T-cell (primary cell): ENCODE measurements at regions not wholly inside any gene's neighbourhood (a gene's known extent, or its start where the extent isn't known, plus 50 kb on each side); places are given as distances from the start of the nearest gene placed in this dataset.

Source experiments
- ATAC-seq, 4 experiments: fragments of 200-7000 bp in 3 of 4; fragments of 150-1000 bp in 1 of 4; cut with Tn5 transposase; replicated peaks in 1 of 4; 1 replicate in 3 of 4; 2 replicates in 1 of 4; pipeline ENCODE4 v1.10.0; 2021; ENCODE audit warnings: moderate library complexity in 3 of 4, mild to moderate bottlenecking in 2 of 4, moderate number of reproducible peaks in 1 of 4
- CTCF ChIA-PET, 2 donors: fragments of 300-600 bp; sonication (Branson Sonifier 250); formaldehyde crosslinking; loops; one replicate each; lab custom pipeline; 2022; ENCODE audit warnings: antibody characterized with exemption in 2 of 2; lab: Charles Lee
- POLR2A ChIA-PET, 2 donors: fragments of 300-600 bp; sonication (Branson Sonifier 250); formaldehyde crosslinking; loops; one replicate each; lab custom pipeline; 2022; ENCODE audit warnings: antibody characterized with exemption in 2 of 2; lab: Charles Lee
- DNase-seq, 35 experiments: peaks; one replicate each; pipeline versions ENCODE4 v3.0.0 to v3.0.0-alpha.2; 2013 to 2023
- H3K27ac ChIP-seq: one replicate; pipeline ENCODE4 v1.5.1; 2013; ENCODE audit warnings: low read length
- H3K27me3 ChIP-seq, 2 experiments: replicated peaks in 1 of 2; 1 replicate in 1 of 2; 2 replicates in 1 of 2; pipeline versions ENCODE4 v1.6.1 to v1.7.0; 2013; ENCODE audit warnings: low read length in 1 of 2, mixed read lengths in 1 of 2; ENCODE audit not compliant: control insufficient read depth in 2 of 2, insufficient read depth in 2 of 2; ENCODE audit errors: extremely low read depth in 1 of 2
- H3K36me3 ChIP-seq, 2 donors: 1 replicate in 1 of 2; 2 replicates in 1 of 2; pipeline versions ENCODE4 v1.6.1 to v1.7.0; 2013; ENCODE audit warnings: low read length in 1 of 2; ENCODE audit not compliant: control insufficient read depth in 2 of 2, insufficient read depth in 1 of 2; ENCODE audit errors: extremely low read depth in 1 of 2
- H3K4me1 ChIP-seq, 2 experiments: 1 replicate in 1 of 2; 2 replicates in 1 of 2; pipeline versions ENCODE4 v1.6.1 to v1.7.0; 2013; ENCODE audit warnings: low read length in 2 of 2, mixed read lengths in 1 of 2; ENCODE audit not compliant: insufficient read depth in 2 of 2, control insufficient read depth in 1 of 2; ENCODE audit errors: extremely low read depth in 1 of 2
- H3K4me3 ChIP-seq, 2 donors: 1 replicate in 1 of 2; 2 replicates in 1 of 2; pipeline versions ENCODE4 v1.5.1 to v1.7.0; 2013; ENCODE audit warnings: mild to moderate bottlenecking in 2 of 2, low read length in 1 of 2, moderate library complexity in 1 of 2; ENCODE audit not compliant: control insufficient read depth in 1 of 2; ENCODE audit errors: extremely low read depth in 1 of 2
- H3K9me3 ChIP-seq: 2 replicates; pipeline ENCODE4 v1.7.0; 2013
- H3K27ac Mint-ChIP-seq, 2 donors: one replicate each; pipeline ENCODE4 v1.8.0; 2020 to 2021; ENCODE audit warnings: mild to moderate bottlenecking in 2 of 2, mixed read lengths in 2 of 2
- H3K27me3 Mint-ChIP-seq, 2 donors: one replicate each; pipeline ENCODE4 v1.8.0; 2021 to 2022; ENCODE audit warnings: mixed read lengths in 2 of 2
- H3K36me3 Mint-ChIP-seq: one replicate; pipeline ENCODE4 v1.8.0; 2021; ENCODE audit warnings: mixed read lengths
- H3K4me1 Mint-ChIP-seq, 3 donors: one replicate each; pipeline ENCODE4 v1.8.0; 2020 to 2022; ENCODE audit warnings: mixed read lengths in 3 of 3, mild to moderate bottlenecking in 1 of 3
- H3K4me3 Mint-ChIP-seq, 3 donors: one replicate each; pipeline ENCODE4 v1.8.0; 2020 to 2022; ENCODE audit warnings: mild to moderate bottlenecking in 3 of 3, mixed read lengths in 3 of 3, moderate library complexity in 3 of 3
- H3K9me3 Mint-ChIP-seq, 3 donors: one replicate each; pipeline ENCODE4 v1.8.0; 2020 to 2022; ENCODE audit warnings: mixed read lengths in 3 of 3
- WGBS: methylation state at CpG from one replicate; pipeline ENCODE4 v1.1.5; 2013; ENCODE audit warnings: missing lambda C conversion rate; ENCODE audit not compliant: insufficient coverage; 5-methylcytosine and 5-hydroxymethylcytosine counted together

DNA sequence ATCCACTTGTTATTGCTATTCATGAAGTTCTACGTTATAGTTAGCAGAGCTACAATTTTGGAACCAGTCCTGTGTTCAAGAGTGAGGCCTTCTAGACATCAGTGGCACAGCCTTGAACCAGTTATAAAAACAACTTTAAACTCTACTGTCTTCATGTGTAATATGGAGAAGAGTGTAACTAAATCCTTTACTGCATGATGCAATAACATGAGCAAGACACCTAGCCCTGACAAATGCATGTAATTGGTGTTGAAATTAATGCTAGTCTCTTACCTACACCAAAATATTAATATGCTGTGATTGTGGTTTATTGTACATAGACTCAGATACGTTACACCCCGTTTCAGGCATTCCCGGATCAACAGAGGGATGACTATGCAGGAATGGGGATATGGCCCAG is 654.6 kb downstream of the IRX1 start:
- H3K4me1 Mint-ChIP-seq: no peaks in the 10 kb centered on the region
- Histone ChIP-seq H3K4me1 (no peaks in the 10 kb centered on the region), H3K9me3 (no peaks in the 10 kb centered on the region), H3K4me3 (no peak overlapping the region), H3K36me3 (no peaks in the 10 kb centered on the region), H3K27ac (no peak overlapping the region), H3K27me3 (no peaks in the 10 kb centered on the region)
- H3K36me3 Mint-ChIP-seq: no peaks in the 10 kb centered on the region
- H3K4me3 Mint-ChIP-seq: no peak overlapping the region
- no CpG with 5 or more reads among the region's 4 CpGs for WGBS
- ChIA-PET CTCF (no interaction called here), POLR2A (no interaction called here)
- peaks cover 6 to 27% (median 15%) of the 10 kb centered on the region in 3 donors for H3K9me3 Mint-ChIP-seq
- no peak overlapping the region for H3K27ac Mint-ChIP-seq
- ATAC-seq: no peak
- H3K27me3 Mint-ChIP-seq: peaks cover 0 to 5% of the 10 kb centered on the region in 2 donors
- DNase-seq: no peak

DNA sequence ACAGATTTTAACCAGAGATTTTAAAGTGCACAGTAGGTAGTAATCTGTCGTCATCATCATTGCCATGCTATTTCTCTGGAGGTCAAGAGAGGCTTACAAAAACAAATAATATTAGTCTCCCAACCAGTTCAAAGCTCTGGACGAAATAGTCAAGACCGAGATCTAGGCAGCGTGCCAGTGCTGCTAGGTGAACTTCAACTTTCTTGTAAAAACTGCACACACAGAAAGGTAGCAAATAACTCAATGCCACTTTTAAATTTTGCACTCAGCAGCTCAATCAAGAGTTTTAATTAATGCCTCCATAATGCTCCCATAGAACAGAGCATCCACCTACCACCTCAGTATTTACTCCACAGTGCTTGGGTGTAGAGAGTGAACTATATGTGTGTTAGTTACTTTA is 656.8 kb downstream of the IRX1 start:
- 85% methylated on average over 3 of the region's 4 CpGs for WGBS
- DNase-seq (no peak), ATAC-seq (no peak)
- Histone ChIP-seq H3K27me3 (no peaks in the 10 kb centered on the region), H3K9me3 (no peaks in the 10 kb centered on the region), H3K4me1 (no peaks in the 10 kb centered on the region), H3K27ac (no peak overlapping the region), H3K4me3 (no peak overlapping the region), H3K36me3 (no peaks in the 10 kb centered on the region)
- Mint-ChIP-seq H3K36me3 (no peaks in the 10 kb centered on the region), H3K4me3 (no peak overlapping the region), H3K4me1 (no peaks in the 10 kb centered on the region), H3K27me3 (no peaks in the 10 kb centered on the region), H3K27ac (no peak overlapping the region), H3K9me3 (peaks cover 0 to 23% (median 15%) of the 10 kb centered on the region in 3 donors)
- ChIA-PET POLR2A (no interaction called here), CTCF (no interaction called here)

DNA sequence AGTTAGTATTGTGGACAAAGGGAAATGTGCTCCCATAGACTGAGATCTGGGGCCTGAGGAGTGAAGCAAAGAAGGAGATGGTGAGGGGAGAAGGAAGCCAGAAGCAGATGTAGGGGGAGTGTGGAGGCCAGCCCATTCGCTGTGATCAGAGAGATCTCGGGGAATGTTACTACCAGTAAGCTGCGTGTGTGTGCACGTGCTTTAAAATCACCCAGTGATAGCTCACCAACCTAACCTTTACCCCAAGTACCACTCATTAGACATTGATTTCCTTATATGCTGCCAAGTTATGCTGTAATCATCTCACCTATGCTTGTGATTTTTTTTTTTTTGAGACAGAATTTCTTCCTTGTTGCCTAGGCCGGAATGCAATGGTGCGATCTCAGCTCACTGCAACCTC is 659.1 kb downstream of the IRX1 start:
- H3K4me1 Mint-ChIP-seq: no peaks in the 10 kb centered on the region
- no peaks in the 10 kb centered on the region for H3K36me3 ChIP-seq
- H3K27ac ChIP-seq: no peak overlapping the region
- H3K4me3 Mint-ChIP-seq: no peak overlapping the region
- H3K27ac Mint-ChIP-seq: no peak overlapping the region
- ATAC-seq (no peak), DNase-seq (no peak)
- peaks cover 0 to 23% (median 13%) of the 10 kb centered on the region in 3 donors for H3K9me3 Mint-ChIP-seq
- no peaks in the 10 kb centered on the region for H3K27me3 ChIP-seq
- no peaks in the 10 kb centered on the region for H3K27me3 Mint-ChIP-seq
- ChIA-PET POLR2A (no interaction called here), CTCF (no interaction called here)
- no peak overlapping the region for H3K4me3 ChIP-seq
- 100% methylated on average over 4 of the region's 6 CpGs for WGBS
- H3K36me3 Mint-ChIP-seq: no peaks in the 10 kb centered on the region
- H3K9me3 ChIP-seq: no peaks in the 10 kb centered on the region
- no peaks in the 10 kb centered on the region for H3K4me1 ChIP-seq

DNA sequence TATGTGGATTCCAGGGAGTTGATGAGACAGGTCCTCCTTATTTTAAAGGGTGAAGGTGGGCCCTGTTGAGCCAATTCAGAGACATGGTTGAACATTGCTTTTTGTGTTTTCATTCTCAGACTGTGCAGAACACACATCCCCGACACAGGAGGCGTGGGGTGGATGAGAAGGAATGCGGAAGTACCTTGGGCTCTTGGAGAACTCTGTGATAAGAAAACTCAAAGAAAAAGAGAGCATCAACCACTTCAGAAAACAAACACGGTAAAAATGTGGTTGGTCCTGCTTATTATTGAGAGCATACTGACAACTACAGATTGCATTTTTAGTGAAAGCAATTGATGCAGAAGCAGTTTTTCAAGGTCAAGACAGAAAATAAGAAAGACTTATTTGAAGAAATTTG is 659.8 kb downstream of the IRX1 start:
- DNase-seq (no peak), ATAC-seq (no peak)
- POLR2A ChIA-PET: no interaction called here
- no peaks in the 10 kb centered on the region for H3K9me3 ChIP-seq
- H3K27me3 ChIP-seq: no peaks in the 10 kb centered on the region
- no peaks in the 10 kb centered on the region for H3K4me1 ChIP-seq
- Mint-ChIP-seq H3K4me1 (no peaks in the 10 kb centered on the region), H3K27ac (no peak overlapping the region), H3K9me3 (peaks cover 0 to 23% (median 13%) of the 10 kb centered on the region in 3 donors), H3K36me3 (no peaks in the 10 kb centered on the region), H3K27me3 (no peaks in the 10 kb centered on the region), H3K4me3 (no peak overlapping the region)
- no peak overlapping the region for H3K4me3 ChIP-seq
- H3K27ac ChIP-seq: no peak overlapping the region
- no CpG with 5 or more reads among the region's 4 CpGs for WGBS
- CTCF ChIA-PET: no interaction called here
- H3K36me3 ChIP-seq: no peaks in the 10 kb centered on the region

DNA sequence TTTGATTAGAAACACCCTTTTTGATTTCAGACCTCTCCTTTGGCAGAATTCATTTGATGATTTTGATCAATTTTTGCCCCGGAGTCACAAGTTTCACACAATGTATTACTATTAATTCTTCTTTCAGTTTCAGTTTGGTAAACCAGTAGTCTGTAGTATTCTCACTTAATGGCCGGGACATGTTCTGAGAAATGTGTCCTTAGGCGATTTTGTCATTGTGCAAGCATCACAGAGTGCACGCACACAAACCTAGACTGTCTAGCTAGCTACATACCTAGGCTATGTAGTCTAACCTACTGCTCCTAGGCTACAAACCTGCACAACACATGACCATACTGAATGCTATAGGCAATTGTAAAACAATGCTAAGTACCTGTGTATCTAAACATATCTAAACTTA is 662.5 kb downstream of the IRX1 start:
- no peaks in the 10 kb centered on the region for H3K36me3 Mint-ChIP-seq
- H3K27ac ChIP-seq: no peak overlapping the region
- no peaks in the 10 kb centered on the region for H3K36me3 ChIP-seq
- no peak for DNase-seq
- no peak overlapping the region for H3K4me3 ChIP-seq
- no peaks in the 10 kb centered on the region for H3K27me3 ChIP-seq
- CTCF ChIA-PET: no interaction called here
- no peak for ATAC-seq
- no peaks in the 10 kb centered on the region for H3K4me1 Mint-ChIP-seq
- H3K4me3 Mint-ChIP-seq: no peak overlapping the region
- no peaks in the 10 kb centered on the region for H3K27me3 Mint-ChIP-seq
- H3K9me3 Mint-ChIP-seq: peaks cover 6 to 18% (median 9%) of the 10 kb centered on the region in 3 donors
- no peak overlapping the region for H3K27ac Mint-ChIP-seq
- POLR2A ChIA-PET: no interaction called here
- H3K4me1 ChIP-seq: no peaks in the 10 kb centered on the region
- 90% methylated on average over 3 of the region's 4 CpGs for WGBS
- H3K9me3 ChIP-seq: no peaks in the 10 kb centered on the region

DNA sequence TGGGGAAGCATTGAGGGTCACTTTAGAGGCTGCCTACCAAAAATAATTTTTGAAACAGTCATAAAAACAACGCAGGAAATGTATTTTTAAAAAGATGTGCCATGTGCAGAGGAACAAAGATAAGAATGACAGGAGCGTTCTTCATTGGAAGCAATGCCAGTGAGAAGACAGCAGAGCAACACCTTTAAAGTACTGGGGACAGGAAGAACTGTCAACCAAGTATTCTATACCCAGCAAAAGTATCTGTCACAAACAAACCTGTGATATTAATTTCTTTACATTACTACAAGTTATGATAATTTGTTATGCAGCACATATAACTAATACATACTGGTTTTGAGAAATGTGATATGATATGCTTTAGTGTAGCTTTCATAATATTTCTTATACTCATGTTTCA is 675.6 kb downstream of the IRX1 start:
- Histone ChIP-seq H3K27ac (no peak overlapping the region), H3K36me3 (no peaks in the 10 kb centered on the region), H3K27me3 (no peaks in the 10 kb centered on the region), H3K4me3 (no peak overlapping the region), H3K9me3 (no peaks in the 10 kb centered on the region), H3K4me1 (no peaks in the 10 kb centered on the region)
- WGBS: no CpG with 5 or more reads among the region's 2 CpGs
- no peaks in the 10 kb centered on the region for H3K36me3 Mint-ChIP-seq
- H3K27me3 Mint-ChIP-seq: no peaks in the 10 kb centered on the region
- ChIA-PET CTCF (no interaction called here), POLR2A (no interaction called here)
- ATAC-seq: no peak
- no peak overlapping the region for H3K27ac Mint-ChIP-seq
- peaks cover 6 to 37% (median 23%) of the 10 kb centered on the region in 3 donors for H3K9me3 Mint-ChIP-seq
- H3K4me1 Mint-ChIP-seq: no peaks in the 10 kb centered on the region
- no peak for DNase-seq
- no peak overlapping the region for H3K4me3 Mint-ChIP-seq

DNA sequence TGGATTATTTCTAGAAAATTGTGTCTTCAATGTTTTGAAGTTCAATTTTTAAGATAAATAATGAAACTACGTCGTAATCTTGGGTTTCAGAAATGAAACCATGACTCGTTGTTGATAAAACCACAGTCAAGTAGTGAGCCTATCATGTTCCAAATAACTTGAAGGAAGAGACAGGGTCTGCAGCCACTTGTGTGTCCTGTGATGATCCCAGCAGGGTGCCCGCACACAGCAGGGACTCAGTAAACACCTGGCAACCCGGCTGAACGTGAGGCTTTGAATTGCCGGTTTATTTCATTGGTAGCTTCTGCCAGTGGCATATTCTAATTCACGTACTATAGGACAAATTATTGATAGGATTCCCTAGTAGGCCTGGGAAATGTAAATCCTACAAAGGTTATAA is 679.6 kb downstream of the IRX1 start:
- H3K4me3 Mint-ChIP-seq: no peak overlapping the region
- 61% methylated on average over 4 of the region's 8 CpGs for WGBS
- ATAC-seq (no peak), DNase-seq (no peak)
- peaks cover 0 to 27% (median 12%) of the 10 kb centered on the region in 3 donors for H3K9me3 Mint-ChIP-seq
- Histone ChIP-seq H3K9me3 (no peaks in the 10 kb centered on the region), H3K27me3 (no peaks in the 10 kb centered on the region), H3K4me3 (no peak overlapping the region), H3K27ac (no peak overlapping the region), H3K4me1 (no peaks in the 10 kb centered on the region), H3K36me3 (no peaks in the 10 kb centered on the region)
- no peaks in the 10 kb centered on the region for H3K4me1 Mint-ChIP-seq
- ChIA-PET CTCF (no interaction called here), POLR2A (no interaction called here)
- no peaks in the 10 kb centered on the region for H3K36me3 Mint-ChIP-seq
- no peak overlapping the region for H3K27ac Mint-ChIP-seq
- H3K27me3 Mint-ChIP-seq: no peaks in the 10 kb centered on the region
